HCT116 (cell line): ENCODE measurements at regions not wholly inside any gene's neighbourhood (a gene's known extent, or its start where the extent isn't known, plus 50 kb on each side); places are given as distances from the start of the nearest gene placed in this dataset.

Source experiments
- ATAC-seq: fragments of 200-7000 bp; cut with Tn5 transposase; 2 replicates; pipeline ENCODE4 v1.9.1; 2020; ENCODE audit warnings: mild to moderate bottlenecking, moderate library complexity
- BruUV-seq: library from RNA; stranded (reverse); fragments of 400-500 nt; replicated peaks from 2 replicates; lab custom pipeline; 2021; lab: Mats Ljungman, UMichigan
- CTCF ChIA-PET: fragments of 300-600 bp; sonication (Branson Sonifier 250); formaldehyde crosslinking; loops from one replicate; lab custom pipeline; 2021; ENCODE audit warnings: antibody characterized with exemption; lab: Charles Lee
- POLR2A ChIA-PET: fragments of 300-600, 350-600 bp; sonication (Branson Sonifier 250); formaldehyde crosslinking; loops from one replicate; lab custom pipeline; 2021; ENCODE audit warnings: antibody characterized with exemption; lab: Charles Lee
- RAD21 ChIA-PET, 2 experiments: fragments of 300-600 bp; sonication (Branson Sonifier 250); formaldehyde crosslinking; loops; one replicate each; lab custom pipeline; 2023; ENCODE audit warnings: low total read pairs in 2 of 2; ENCODE audit not compliant: uncharacterized antibody in 2 of 2, unreplicated experiment in 2 of 2, low non-redundant PET in 1 of 2; lab: Charles Lee
- DNase-seq: peaks from one replicate; pipeline ENCODE4 v3.0.0-alpha.2; 2010; ENCODE audit warnings: low read depth, low spot score
- H2AFZ ChIP-seq: fragments of 200-600 bp; shearing (Covaris generic), sonication (generic); 2 replicates; pipeline ENCODE4 v1.6.1; 2017; ENCODE audit warnings: low read depth, mixed run types, mixed read lengths, antibody characterized with exemption, low read length; ENCODE audit not compliant: poor library complexity, severe bottlenecking
- H3K27ac ChIP-seq: 2 replicates; pipeline ENCODE4 v1.5.1; 2012; ENCODE audit warnings: low read depth, low read length
- H3K27me3 ChIP-seq: fragments of 200-600 bp; sonication (generic); 2 replicates; pipeline ENCODE4 v1.6.1; 2016; ENCODE audit warnings: mixed run types, low read length, mixed read lengths; ENCODE audit not compliant: insufficient read depth
- H3K36me3 ChIP-seq, 2 experiments: fragments of 200-500 bp in 1 of 2; fragments of 200-600 bp in 1 of 2; sonication (Bioruptor generic) in 1 of 2; sonication (generic) in 1 of 2; 2 replicates each; pipeline versions ENCODE4 v1.5.1 to v1.6.1; 2014 to 2016; ENCODE audit warnings: low read length in 2 of 2, inconsistent platforms in 1 of 2, mixed read lengths in 1 of 2, mixed run types in 1 of 2; ENCODE audit not compliant: insufficient read depth in 2 of 2, control insufficient read depth in 1 of 2
- H3K4me1 ChIP-seq, 2 experiments: fragments of 200-600 bp in 1 of 2; sonication (generic) in 1 of 2; 2 replicates each; pipeline versions ENCODE4 v1.5.1 to v1.6.1; 2012 to 2017; ENCODE audit warnings: low read length in 2 of 2, inconsistent platforms in 1 of 2, mild to moderate bottlenecking in 1 of 2, mixed read lengths in 1 of 2, mixed run types in 1 of 2, moderate library complexity in 1 of 2; ENCODE audit not compliant: insufficient read depth in 2 of 2, control insufficient read depth in 1 of 2
- H3K4me2 ChIP-seq: fragments of 200-600 bp; sonication (generic); 2 replicates; pipeline ENCODE4 v1.6.1; 2017; ENCODE audit warnings: mixed run types, low read length, mixed read lengths
- H3K4me3 ChIP-seq, 2 experiments: fragments of 200-600 bp in 1 of 2; sonication (generic) in 1 of 2; replicated peaks in 1 of 2; 2 replicates each; pipeline ENCODE4 v1.5.1; 2011 to 2016; ENCODE audit warnings: low read length in 2 of 2, control low read depth in 1 of 2, low read depth in 1 of 2, mild to moderate bottlenecking in 1 of 2, mixed read lengths in 1 of 2, mixed run types in 1 of 2
- H3K79me2 ChIP-seq: fragments of 200-600 bp; sonication (generic); 2 replicates; pipeline ENCODE4 v1.6.1; 2017; ENCODE audit warnings: mild to moderate bottlenecking, mixed run types, low read length, moderate library complexity, mixed read lengths; ENCODE audit not compliant: insufficient read depth
- H3K9ac ChIP-seq: fragments of 200-600 bp; sonication (generic); 2 replicates; pipeline ENCODE4 v1.6.1; 2016; ENCODE audit warnings: low read length, mixed read lengths
- H3K9me2 ChIP-seq: fragments of 200-600 bp; sonication (generic), shearing (Covaris generic); 2 replicates; pipeline ENCODE4 v1.6.1; 2017; ENCODE audit warnings: mixed run types, mild to moderate bottlenecking, moderate library complexity; ENCODE audit not compliant: insufficient read depth
- H3K9me3 ChIP-seq, 2 experiments: fragments of 200-500 bp in 1 of 2; fragments of 200-600 bp in 1 of 2; sonication (Bioruptor generic) in 1 of 2; sonication (generic) in 1 of 2; 2 replicates each; pipeline ENCODE4 v1.6.1; 2014 to 2017; ENCODE audit warnings: low read length in 2 of 2, mixed read lengths in 2 of 2, inconsistent platforms in 1 of 2, low read depth in 1 of 2, mild to moderate bottlenecking in 1 of 2, mixed run types in 1 of 2, moderate library complexity in 1 of 2; ENCODE audit not compliant: control insufficient read depth in 1 of 2, insufficient read depth in 1 of 2
- H4K20me1 ChIP-seq: fragments of 200-600 bp; sonication (generic), shearing (Covaris generic); 2 replicates; pipeline ENCODE4 v1.6.1; 2017; ENCODE audit warnings: mixed run types, mild to moderate bottlenecking, moderate library complexity; ENCODE audit not compliant: insufficient read depth
- CBX3 ChIP-seq: IDR thresholded peaks from 2 replicates; pipeline ENCODE4 v1.6.1; 2012; ENCODE audit warnings: low read depth
- EZH2phosphoT487 ChIP-seq: fragments of 200-600 bp; IDR thresholded peaks from 2 replicates; pipeline ENCODE4 v1.6.1; 2018; ENCODE audit warnings: antibody characterized with exemption, borderline replicate concordance
- FOSL1 ChIP-seq: IDR thresholded peaks from 2 replicates; pipeline ENCODE4 v1.6.1; 2012; ENCODE audit warnings: low read depth
- JUND ChIP-seq: IDR thresholded peaks from 2 replicates; pipeline ENCODE4 v1.6.1; 2012
- POLR2AphosphoS5 ChIP-seq: IDR thresholded peaks from 2 replicates; pipeline ENCODE4 v1.6.1; 2011; ENCODE audit warnings: mild to moderate bottlenecking, low read depth, low read length, moderate library complexity
- REST ChIP-seq: IDR thresholded peaks from 2 replicates; pipeline ENCODE4 v1.6.1; 2012; ENCODE audit warnings: low read depth
- SIN3A ChIP-seq: IDR thresholded peaks from 2 replicates; pipeline ENCODE4 v1.6.1; 2012; ENCODE audit warnings: low read depth
- TCF7L2 ChIP-seq: IDR thresholded peaks from 2 replicates; pipeline ENCODE4 v1.7.0; 2011; ENCODE audit warnings: borderline replicate concordance, inconsistent platforms; ENCODE audit not compliant: insufficient read depth, insufficient read length; ENCODE audit errors: extremely low read depth
- intact Hi-C: fragments of 100-400 bp; cut with micrococcal nuclease; formaldehyde crosslinking; loops from 2 replicates; pipeline ENCODE4 v1.10.0; 2022
- TF ChIP-seq, protein P1 (sequence below), 3 experiments: fragments of 200-600 bp in 1 of 3; sonication (generic) in 1 of 3; IDR thresholded peaks in 2 of 3; conservative IDR thresholded peaks in 1 of 3; 2 replicates each; pipeline ENCODE4 v1.5.1; 2012 to 2017; ENCODE audit warnings: low read depth in 2 of 3, low read length in 2 of 3, antibody characterized with exemption in 1 of 3, borderline replicate concordance in 1 of 3, control low read depth in 1 of 3, mild to moderate bottlenecking in 1 of 3, mixed read lengths in 1 of 3, mixed run types in 1 of 3, moderate library complexity in 1 of 3; ENCODE audit not compliant: insufficient read depth in 1 of 3

- no TSS peak for BruUV-seq
- intact Hi-C loops: no loop called here
Observed at GRCh38 chr9:79266986-79267385, 304.8 kb upstream of the TLE4 start.

GRCh38 chr9:79268806-79269205 is 303.0 kb upstream of the TLE4 start:
- H3K9me3 ChIP-seq: no peaks in the 10 kb centered on the region
- H3K4me3 ChIP-seq: no peak overlapping the region
- no peaks in the 10 kb centered on the region for H3K9me2 ChIP-seq
- H2AFZ ChIP-seq: no peak overlapping the region
- H3K4me2 ChIP-seq: no peak overlapping the region
- no peak for DNase-seq
- POLR2A ChIA-PET: no interaction called here
- no peaks in the 10 kb centered on the region; the same call in 1 of the 2 replicates for H4K20me1 ChIP-seq
- RAD21 ChIA-PET: no interaction called here
- no peak overlapping the region for H3K27ac ChIP-seq
- CTCF ChIA-PET: no interaction called here
- intact Hi-C loops: no loop called here
- TF ChIP-seq POLR2AphosphoS5 (no peak), EZH2phosphoT487 (no peak), FOSL1 (no peak), TCF7L2 (no peak), CBX3 (no peak), SIN3A (no peak), REST (no peak)
- TF ChIP-seq, protein P1, sequence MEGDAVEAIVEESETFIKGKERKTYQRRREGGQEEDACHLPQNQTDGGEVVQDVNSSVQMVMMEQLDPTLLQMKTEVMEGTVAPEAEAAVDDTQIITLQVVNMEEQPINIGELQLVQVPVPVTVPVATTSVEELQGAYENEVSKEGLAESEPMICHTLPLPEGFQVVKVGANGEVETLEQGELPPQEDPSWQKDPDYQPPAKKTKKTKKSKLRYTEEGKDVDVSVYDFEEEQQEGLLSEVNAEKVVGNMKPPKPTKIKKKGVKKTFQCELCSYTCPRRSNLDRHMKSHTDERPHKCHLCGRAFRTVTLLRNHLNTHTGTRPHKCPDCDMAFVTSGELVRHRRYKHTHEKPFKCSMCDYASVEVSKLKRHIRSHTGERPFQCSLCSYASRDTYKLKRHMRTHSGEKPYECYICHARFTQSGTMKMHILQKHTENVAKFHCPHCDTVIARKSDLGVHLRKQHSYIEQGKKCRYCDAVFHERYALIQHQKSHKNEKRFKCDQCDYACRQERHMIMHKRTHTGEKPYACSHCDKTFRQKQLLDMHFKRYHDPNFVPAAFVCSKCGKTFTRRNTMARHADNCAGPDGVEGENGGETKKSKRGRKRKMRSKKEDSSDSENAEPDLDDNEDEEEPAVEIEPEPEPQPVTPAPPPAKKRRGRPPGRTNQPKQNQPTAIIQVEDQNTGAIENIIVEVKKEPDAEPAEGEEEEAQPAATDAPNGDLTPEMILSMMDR (IDR thresholded peaks at IDR 0.05 in 2 of 3, conservative IDR thresholded peaks at IDR 0.05 in 1 of 3; ENCODE audit: borderline replicate concordance in 1 of 3, insufficient read depth in 1 of 3, low read depth in 2 of 3, low read length in 2 of 3): no peak
- H3K36me3 ChIP-seq: no peaks in the 10 kb centered on the region
- no peak overlapping the region for H3K9ac ChIP-seq
- no peaks in the 10 kb centered on the region for H3K79me2 ChIP-seq
- no peaks in the 10 kb centered on the region for H3K27me3 ChIP-seq
- no TSS peak for BruUV-seq
- no peaks in the 10 kb centered on the region for H3K4me1 ChIP-seq
- ATAC-seq: no peak

More at GRCh38 chr9:79266986-79267385, 304.8 kb upstream of the TLE4 start:
- Histone ChIP-seq H3K4me2 (no peak overlapping the region), H3K9me3 (no peaks in the 10 kb centered on the region), H3K36me3 (no peaks in the 10 kb centered on the region), H3K9ac (no peak overlapping the region), H4K20me1 (no peaks in the 10 kb centered on the region; the same call in 1 of the 2 replicates), H3K79me2 (no peaks in the 10 kb centered on the region), H2AFZ (no peak overlapping the region), H3K27ac (no peak overlapping the region), H3K27me3 (no peaks in the 10 kb centered on the region), H3K9me2 (no peaks in the 10 kb centered on the region), H3K4me3 (no peak overlapping the region), H3K4me1 (no peaks in the 10 kb centered on the region)
- no peak for DNase-seq
- CTCF ChIA-PET: no interaction called here
- TF ChIP-seq JUND: no peak
- no peak for ATAC-seq
- RAD21 ChIA-PET: no interaction called here
- POLR2A ChIA-PET: no interaction called here
